ENCODE measurements at regions not wholly inside any gene's neighbourhood (a gene's known extent, or its start where the extent isn't known, plus 50 kb on each side); places are given as distances from the start of the nearest gene placed in this dataset.

- DNase-seq (ENCODE audit: insufficient read length, low spot score), result no peak
- no peak for FAIRE-seq
- TF ChIP-seq, protein P1, sequence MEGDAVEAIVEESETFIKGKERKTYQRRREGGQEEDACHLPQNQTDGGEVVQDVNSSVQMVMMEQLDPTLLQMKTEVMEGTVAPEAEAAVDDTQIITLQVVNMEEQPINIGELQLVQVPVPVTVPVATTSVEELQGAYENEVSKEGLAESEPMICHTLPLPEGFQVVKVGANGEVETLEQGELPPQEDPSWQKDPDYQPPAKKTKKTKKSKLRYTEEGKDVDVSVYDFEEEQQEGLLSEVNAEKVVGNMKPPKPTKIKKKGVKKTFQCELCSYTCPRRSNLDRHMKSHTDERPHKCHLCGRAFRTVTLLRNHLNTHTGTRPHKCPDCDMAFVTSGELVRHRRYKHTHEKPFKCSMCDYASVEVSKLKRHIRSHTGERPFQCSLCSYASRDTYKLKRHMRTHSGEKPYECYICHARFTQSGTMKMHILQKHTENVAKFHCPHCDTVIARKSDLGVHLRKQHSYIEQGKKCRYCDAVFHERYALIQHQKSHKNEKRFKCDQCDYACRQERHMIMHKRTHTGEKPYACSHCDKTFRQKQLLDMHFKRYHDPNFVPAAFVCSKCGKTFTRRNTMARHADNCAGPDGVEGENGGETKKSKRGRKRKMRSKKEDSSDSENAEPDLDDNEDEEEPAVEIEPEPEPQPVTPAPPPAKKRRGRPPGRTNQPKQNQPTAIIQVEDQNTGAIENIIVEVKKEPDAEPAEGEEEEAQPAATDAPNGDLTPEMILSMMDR (IDR thresholded peaks at IDR 0.05; ENCODE audit: insufficient read depth, missing control alignments), result no peak
These were observed 138.2 kb downstream of the RPS24 start for GRCh38 chr10:78171633-78172400.

DNA sequence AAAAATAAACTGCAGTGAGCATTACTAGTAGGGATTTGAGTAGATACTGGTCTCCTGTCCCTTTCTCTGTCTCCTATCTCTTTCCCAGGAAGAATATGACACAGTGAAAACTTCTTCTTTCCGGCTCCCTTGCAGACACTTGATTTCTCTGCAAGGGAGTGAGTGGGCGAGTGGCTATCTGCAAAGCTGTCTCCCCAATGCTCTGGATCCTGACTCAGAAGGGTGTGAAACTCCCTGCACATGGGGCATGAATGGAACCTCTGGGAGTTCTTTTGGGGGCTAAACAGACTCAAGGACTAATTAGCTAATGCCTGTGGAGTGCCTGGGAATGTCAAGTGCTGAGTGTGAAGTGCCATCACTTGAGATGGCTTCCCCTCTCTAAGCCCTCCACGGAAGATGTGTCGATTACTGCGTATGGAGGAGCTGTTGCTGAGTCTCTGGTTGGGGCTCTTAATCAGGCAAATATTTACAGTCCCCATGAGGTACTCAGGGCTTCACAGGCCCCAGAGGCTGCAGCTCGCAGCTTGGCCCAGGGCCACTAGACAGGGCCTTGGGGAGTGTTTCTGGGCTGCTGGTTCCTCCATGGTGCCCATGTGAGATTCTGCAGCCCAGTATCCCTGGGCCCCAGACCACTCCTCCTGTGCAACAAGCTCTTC lies 139.8 kb downstream of the RPS24 start:
- TF ChIP-seq, protein P1 (IDR thresholded peaks at IDR 0.05; ENCODE audit: insufficient read depth, missing control alignments), result no peak
- FAIRE-seq, result no peak
- no peak for DNase-seq (ENCODE audit: insufficient read length, low spot score)

GRCh38 chr10:78175444-78176015 lies 141.9 kb downstream of the RPS24 start:
- FAIRE-seq, result no peak
- TF ChIP-seq, protein P1 (IDR thresholded peaks at IDR 0.05; ENCODE audit: insufficient read depth, missing control alignments), result no peak
- DNase-seq (ENCODE audit: insufficient read length, low spot score), result no peak

DNA sequence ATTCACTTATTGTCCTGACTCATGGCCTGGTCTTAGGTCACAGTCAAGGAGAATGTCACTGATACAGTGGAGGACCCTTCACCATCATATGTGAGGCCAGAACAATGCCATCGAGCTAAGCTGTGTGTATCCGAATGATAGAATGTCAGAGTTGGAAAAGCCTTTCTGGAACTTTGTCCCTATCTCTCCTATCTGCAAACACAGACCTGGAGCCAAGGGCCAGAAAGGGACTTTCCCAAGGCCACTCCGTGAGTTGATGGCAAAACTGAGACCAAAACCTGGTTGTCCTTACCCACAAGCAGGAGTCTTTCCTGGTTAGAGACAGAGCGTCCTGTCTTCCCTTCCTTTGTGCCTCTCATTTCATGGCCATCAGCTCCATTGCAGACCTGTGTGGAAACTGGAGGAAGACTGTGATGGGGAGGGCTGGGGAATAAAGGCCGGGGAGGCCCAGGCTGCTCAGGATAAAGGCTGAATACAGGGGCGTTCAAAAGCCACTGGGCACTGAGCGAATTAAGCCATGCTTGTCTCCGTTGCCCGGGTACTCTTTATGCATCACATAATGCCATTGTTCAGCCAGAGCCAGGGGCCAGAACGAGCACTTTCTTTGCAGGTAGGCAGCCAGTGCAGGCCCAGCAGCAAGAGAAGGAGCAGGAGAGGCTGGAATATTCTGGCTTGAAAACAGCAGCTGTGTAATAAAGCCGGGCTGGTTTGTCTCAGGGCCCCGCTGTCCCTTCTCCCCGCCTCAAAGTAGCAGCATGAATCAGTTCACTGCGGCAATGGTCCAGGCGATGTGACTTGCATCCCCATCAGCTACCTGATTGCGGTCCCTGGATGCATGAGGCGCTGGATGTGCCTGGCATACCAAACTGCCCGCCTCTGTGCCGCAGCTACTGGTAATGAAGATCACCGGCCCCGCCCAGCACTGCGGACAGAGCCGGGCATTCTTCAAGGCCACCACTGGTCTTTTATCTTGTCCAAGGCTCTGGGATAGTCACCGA lies 143.0 kb downstream of the RPS24 start:
- TF ChIP-seq, protein P1 (IDR thresholded peaks at IDR 0.05; ENCODE audit: insufficient read depth, missing control alignments), result no peak
- DNase-seq (ENCODE audit: insufficient read length, low spot score), result no peak
- FAIRE-seq, result no peak

DNA sequence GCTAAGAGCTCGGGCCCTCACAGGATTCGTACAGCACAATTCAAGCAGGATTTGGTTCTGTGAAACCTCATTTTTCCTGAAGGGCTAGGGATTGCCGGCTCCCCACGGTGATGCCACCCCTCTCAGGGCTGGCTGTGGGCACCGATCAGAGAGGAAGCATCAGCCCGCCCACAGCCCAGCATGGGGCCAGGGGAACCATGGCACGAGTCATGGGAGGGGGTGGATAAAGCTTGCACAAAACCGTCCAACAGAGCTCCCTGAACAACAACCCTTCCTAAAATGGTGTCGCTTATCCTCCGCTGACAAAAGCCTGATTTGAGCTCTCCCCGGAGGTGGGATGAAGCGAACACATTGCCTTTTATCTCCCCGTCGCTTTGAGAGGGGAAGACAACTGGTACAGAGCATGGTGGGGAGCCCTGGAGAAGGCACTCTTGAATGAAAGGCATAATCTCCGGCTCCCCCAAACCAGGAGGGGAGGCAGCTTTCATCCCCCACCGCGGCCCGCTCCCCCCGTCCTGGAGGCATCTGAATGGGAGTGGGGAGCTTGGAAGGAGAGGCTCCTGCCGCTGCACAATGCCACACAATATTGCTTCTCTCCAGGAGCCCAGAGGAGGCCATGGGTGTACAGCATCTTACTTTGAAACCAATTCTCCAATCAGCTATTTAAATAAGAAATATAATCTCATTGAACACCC lies 144.0 kb downstream of the RPS24 start:
- FAIRE-seq, result no peak
- TF ChIP-seq, protein P1 (IDR thresholded peaks at IDR 0.05; ENCODE audit: insufficient read depth, missing control alignments), result no peak

DNA sequence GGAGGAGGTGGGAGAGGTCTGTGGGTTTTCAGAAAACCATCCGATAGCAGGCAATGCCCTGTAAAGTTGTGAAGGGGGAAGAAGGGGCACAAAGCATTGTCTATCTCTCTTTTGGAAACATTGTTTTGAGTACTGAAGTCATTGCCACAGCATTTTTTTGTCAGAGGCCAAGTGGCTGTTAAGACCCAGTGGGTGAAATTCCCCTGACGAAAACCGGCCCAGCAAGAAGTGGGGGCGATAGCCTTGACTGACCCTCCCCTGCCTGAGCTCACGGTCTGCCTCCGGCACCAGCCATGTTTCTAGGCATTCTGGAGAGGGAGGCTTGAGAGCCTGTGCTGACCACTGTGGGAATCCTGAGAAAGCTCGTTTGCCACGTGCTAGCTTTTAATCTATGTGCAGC lies 144.7 kb downstream of the RPS24 start:
- TF ChIP-seq, protein P1 (IDR thresholded peaks at IDR 0.05; ENCODE audit: insufficient read depth, missing control alignments), result no peak
- FAIRE-seq (no peak), DNase-seq (ENCODE audit: insufficient read length, low spot score) (no peak)

More for the DNA sequence above, 144.0 kb downstream of the RPS24 start:
- no peak for DNase-seq (ENCODE audit: insufficient read length, low spot score)

Data from D721Med (cell line).